ENCODE measurements at regions not wholly inside any gene's neighbourhood (a gene's known extent, or its start where the extent isn't known, plus 50 kb on each side); places are given as distances from the start of the nearest gene placed in this dataset.

DNA sequence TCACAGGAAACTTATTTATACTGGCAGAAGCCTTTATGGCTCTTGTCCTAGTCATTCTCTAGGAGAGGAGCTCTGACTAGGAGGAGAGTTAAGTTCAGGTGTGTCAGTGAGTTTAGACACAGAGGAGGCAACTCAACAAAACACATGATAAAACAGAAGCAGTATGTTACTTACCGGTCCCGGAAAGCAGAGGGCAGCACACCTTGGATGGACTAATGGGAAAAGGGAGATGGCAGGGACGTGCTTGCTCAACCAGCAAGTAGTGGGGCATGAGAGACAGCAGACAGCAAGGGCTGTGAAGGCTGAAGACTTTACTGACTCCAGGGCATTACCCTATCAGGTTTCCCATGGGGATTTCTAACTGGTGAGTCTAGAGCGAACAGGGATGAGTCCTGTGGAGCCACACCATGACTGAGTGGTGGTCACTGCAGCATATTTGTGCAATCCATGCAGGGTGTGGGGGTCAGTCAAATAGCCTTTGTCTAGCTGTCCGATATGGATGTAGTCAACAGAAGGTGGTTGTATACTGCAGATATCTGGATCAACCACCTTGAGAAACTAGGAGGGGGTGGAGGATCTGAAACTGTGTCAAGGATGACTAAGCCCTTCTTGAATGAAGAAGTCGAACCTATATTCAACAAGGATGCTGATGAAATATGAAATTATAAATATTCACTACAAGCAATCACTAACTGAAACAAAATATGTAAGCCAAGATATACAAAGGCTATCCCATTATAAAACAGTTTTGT is 596.3 kb upstream of the CHRM3 start:
- Histone ChIP-seq H3K4me3 (no peak overlapping the region), H3K4me1 (no peaks in the 10 kb centered on the region), H3K36me3 (no peaks in the 10 kb centered on the region), H3K27me3 (no peaks in the 10 kb centered on the region), H3K9me3 (no peaks in the 10 kb centered on the region), H3K27ac (no peak overlapping the region)
- TF ChIP-seq, protein P1, sequence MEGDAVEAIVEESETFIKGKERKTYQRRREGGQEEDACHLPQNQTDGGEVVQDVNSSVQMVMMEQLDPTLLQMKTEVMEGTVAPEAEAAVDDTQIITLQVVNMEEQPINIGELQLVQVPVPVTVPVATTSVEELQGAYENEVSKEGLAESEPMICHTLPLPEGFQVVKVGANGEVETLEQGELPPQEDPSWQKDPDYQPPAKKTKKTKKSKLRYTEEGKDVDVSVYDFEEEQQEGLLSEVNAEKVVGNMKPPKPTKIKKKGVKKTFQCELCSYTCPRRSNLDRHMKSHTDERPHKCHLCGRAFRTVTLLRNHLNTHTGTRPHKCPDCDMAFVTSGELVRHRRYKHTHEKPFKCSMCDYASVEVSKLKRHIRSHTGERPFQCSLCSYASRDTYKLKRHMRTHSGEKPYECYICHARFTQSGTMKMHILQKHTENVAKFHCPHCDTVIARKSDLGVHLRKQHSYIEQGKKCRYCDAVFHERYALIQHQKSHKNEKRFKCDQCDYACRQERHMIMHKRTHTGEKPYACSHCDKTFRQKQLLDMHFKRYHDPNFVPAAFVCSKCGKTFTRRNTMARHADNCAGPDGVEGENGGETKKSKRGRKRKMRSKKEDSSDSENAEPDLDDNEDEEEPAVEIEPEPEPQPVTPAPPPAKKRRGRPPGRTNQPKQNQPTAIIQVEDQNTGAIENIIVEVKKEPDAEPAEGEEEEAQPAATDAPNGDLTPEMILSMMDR (IDR thresholded peaks at IDR 0.05) = no peak
- no peak for DNase-seq (ENCODE audit: low spot score)

DNA sequence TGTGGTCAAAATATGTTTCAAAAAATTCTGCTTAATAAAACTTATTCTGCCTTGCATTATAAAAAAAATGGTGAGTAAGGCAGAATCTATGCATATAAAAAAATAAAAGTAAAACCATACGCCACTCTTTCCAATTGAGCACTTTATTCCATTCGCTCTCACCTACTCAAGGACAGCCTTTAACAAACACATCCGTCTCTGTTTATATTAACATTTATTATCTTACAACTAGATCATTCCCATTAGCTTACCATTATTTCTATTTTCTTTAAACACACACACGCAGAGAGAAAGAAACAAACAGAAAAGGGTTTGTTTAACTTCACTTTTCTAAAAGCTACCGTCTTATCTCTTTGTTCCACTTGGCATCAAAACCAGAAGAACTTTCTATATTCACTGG is 598.9 kb upstream of the CHRM3 start:
- H3K4me1 ChIP-seq = no peaks in the 10 kb centered on the region
- no peaks in the 10 kb centered on the region for H3K27me3 ChIP-seq
- DNase-seq (ENCODE audit: low spot score) = no peak
- no peaks in the 10 kb centered on the region for H3K9me3 ChIP-seq
- no peaks in the 10 kb centered on the region for H3K36me3 ChIP-seq
- H3K27ac ChIP-seq = no peak overlapping the region
- TF ChIP-seq, protein P1 (IDR thresholded peaks at IDR 0.05) = no peak
- H3K4me3 ChIP-seq = no peak overlapping the region

DNA sequence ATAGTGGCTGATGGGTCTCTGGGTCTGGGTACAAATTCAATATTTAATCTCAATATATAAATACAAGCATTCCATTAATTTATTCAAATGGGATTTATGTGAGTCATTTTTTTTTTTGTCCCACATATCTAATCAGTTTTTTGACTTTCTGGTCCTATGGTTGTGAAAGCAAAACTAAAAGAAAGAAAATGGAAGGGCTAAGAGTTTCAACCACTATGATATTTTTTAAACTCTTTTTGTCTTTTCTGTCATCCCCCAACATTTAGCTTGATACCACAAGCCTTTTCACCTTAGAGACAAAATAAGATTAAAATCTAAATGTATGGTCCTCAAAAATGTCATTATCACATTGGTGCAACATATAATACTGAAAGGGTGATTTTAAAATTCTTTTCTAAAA is 602.7 kb upstream of the CHRM3 start:
- Histone ChIP-seq H3K36me3 (no peaks in the 10 kb centered on the region), H3K27me3 (no peaks in the 10 kb centered on the region), H3K4me3 (no peak overlapping the region), H3K4me1 (no peaks in the 10 kb centered on the region), H3K27ac (no peak overlapping the region), H3K9me3 (no peaks in the 10 kb centered on the region)
- DNase-seq (ENCODE audit: low spot score) = no peak
- TF ChIP-seq, protein P1 (IDR thresholded peaks at IDR 0.05) = no peak

DNA sequence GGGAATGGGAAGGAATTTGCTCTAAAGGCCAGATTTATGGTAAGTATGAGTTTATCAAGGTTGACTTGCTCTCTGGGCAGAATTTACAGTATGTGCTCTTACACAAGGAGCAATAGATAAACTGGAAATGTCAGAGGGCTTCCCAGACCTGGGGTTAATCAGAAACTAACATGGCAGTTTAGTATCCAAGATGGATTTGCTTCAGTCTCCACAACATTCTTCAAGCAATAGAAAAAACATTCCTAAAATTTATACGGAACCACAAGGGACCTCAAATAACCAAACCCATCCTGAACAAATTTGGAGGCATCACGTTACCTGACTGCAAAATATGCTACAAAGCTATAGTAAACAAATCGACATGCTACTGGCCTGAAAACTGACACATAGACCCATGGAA is 606.7 kb upstream of the CHRM3 start:
- Histone ChIP-seq H3K4me3 (no peak overlapping the region), H3K27me3 (no peaks in the 10 kb centered on the region), H3K27ac (no peak overlapping the region), H3K4me1 (no peaks in the 10 kb centered on the region), H3K36me3 (no peaks in the 10 kb centered on the region), H3K9me3 (no peaks in the 10 kb centered on the region)
- TF ChIP-seq, protein P1 (IDR thresholded peaks at IDR 0.05) = no peak
- no peak for DNase-seq (ENCODE audit: low spot score)

DNA sequence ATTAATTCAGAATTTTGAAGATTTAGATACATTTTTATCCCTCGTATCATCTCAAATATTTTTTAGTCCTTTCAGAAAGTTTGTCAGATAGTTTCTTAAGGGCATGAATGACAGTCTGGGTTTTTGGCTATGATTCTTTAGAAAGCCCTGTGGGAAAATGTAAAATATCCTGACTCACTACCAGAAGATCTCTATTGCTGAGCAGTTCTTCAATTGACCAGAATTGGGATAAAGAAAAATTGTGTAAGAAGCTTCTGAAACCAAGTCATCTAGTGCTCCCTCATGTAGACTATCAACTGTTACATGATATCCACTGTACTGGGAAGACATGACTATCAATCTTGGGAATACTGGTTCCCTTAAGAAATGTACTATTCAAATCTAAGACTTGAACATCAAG is 608.3 kb upstream of the CHRM3 start:
- no peaks in the 10 kb centered on the region for H3K27me3 ChIP-seq
- TF ChIP-seq, protein P1 (IDR thresholded peaks at IDR 0.05) = no peak
- H3K9me3 ChIP-seq = no peaks in the 10 kb centered on the region
- DNase-seq (ENCODE audit: low spot score) = no peak
- no peak overlapping the region for H3K27ac ChIP-seq
- H3K4me3 ChIP-seq = no peak overlapping the region
- no peaks in the 10 kb centered on the region for H3K4me1 ChIP-seq
- H3K36me3 ChIP-seq = no peaks in the 10 kb centered on the region

DNA sequence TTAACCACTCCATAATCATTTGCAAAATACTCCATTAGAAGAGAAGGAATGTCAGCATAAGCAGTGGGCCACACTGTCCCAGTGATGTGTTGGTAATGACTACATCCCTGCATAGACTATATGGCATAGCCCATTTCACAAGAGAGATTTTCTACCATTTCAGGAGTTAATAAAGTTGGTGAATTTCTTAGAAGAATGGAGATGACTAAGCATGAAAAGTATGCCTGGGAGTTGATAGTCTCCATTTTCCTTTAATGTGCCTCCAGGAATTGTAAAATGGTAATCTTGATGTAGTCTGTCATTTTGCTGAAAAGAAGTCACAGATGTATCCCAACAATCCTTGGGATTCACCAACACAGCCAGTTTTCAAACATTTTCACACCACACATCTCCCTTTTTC is 608.8 kb upstream of the CHRM3 start:
- Histone ChIP-seq H3K27me3 (no peaks in the 10 kb centered on the region), H3K9me3 (no peaks in the 10 kb centered on the region), H3K4me1 (no peaks in the 10 kb centered on the region), H3K36me3 (no peaks in the 10 kb centered on the region), H3K4me3 (no peak overlapping the region), H3K27ac (no peak overlapping the region)
- no peak for DNase-seq (ENCODE audit: low spot score)
- TF ChIP-seq, protein P1 (IDR thresholded peaks at IDR 0.05) = no peak
